ENCODE measurements at regions not wholly inside any gene's neighbourhood (a gene's known extent, or its start where the extent isn't known, plus 50 kb on each side); places are given as distances from the start of the nearest gene placed in this dataset.

GRCh38 chr5:57601996-57602395, 119.4 kb upstream of the ACTBL2 start:
- no peak for TF ChIP-seq CTCF (IDR thresholded peaks at IDR 0.05; ENCODE audit: control extremely low read depth in 1 of 3, insufficient read depth in 1 of 3, low read depth in 1 of 3, low read length in 3 of 3)
- TF ChIP-seq POLR2A (IDR thresholded peaks at IDR 0.05; ENCODE audit: control extremely low read depth in 1 of 2, low read depth in 2 of 2, low read length in 2 of 2) = no peak
- TF ChIP-seq MAFK (IDR thresholded peaks at IDR 0.05; ENCODE audit: low read depth, low read length) = no peak
- no peak for TF ChIP-seq EZH2 (IDR thresholded peaks at IDR 0.05; ENCODE audit: low read depth, low read length, severe bottlenecking)
- TF ChIP-seq CEBPB (IDR thresholded peaks at IDR 0.05; ENCODE audit: low read depth, low read length) = no peak
- TF ChIP-seq JUND (IDR thresholded peaks at IDR 0.05; ENCODE audit: low read length) = no peak
- no peak for TF ChIP-seq POLR2AphosphoS5 (IDR thresholded peaks at IDR 0.05; ENCODE audit: low read depth, low read length)
- no peak for TF ChIP-seq FOSL1 (IDR thresholded peaks at IDR 0.05; ENCODE audit: insufficient read depth, low read depth, low read length)
- no peak for TF ChIP-seq CHD1 (IDR thresholded peaks at IDR 0.05; ENCODE audit: low read depth, low read length)

Measured in H1 (cell line).